ENCODE measurements at regions not wholly inside any gene's neighbourhood (a gene's known extent, or its start where the extent isn't known, plus 50 kb on each side); places are given as distances from the start of the nearest gene placed in this dataset.

- TF ChIP-seq, protein P1, sequence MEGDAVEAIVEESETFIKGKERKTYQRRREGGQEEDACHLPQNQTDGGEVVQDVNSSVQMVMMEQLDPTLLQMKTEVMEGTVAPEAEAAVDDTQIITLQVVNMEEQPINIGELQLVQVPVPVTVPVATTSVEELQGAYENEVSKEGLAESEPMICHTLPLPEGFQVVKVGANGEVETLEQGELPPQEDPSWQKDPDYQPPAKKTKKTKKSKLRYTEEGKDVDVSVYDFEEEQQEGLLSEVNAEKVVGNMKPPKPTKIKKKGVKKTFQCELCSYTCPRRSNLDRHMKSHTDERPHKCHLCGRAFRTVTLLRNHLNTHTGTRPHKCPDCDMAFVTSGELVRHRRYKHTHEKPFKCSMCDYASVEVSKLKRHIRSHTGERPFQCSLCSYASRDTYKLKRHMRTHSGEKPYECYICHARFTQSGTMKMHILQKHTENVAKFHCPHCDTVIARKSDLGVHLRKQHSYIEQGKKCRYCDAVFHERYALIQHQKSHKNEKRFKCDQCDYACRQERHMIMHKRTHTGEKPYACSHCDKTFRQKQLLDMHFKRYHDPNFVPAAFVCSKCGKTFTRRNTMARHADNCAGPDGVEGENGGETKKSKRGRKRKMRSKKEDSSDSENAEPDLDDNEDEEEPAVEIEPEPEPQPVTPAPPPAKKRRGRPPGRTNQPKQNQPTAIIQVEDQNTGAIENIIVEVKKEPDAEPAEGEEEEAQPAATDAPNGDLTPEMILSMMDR (IDR thresholded peaks at IDR 0.05 in 4 of 5, conservative IDR thresholded peaks at IDR 0.05 in 1 of 5) = no peak
- TF ChIP-seq POLR2A (IDR thresholded peaks at IDR 0.05) = no peak
Observed at GRCh38 chr2:220053919-220054318, 426.5 kb downstream of the SLC4A3 start.

Data from gastrocnemius medialis (tissue), 4 donors.